ENCODE measurements at regions not wholly inside any gene's neighbourhood (a gene's known extent, or its start where the extent isn't known, plus 50 kb on each side); places are given as distances from the start of the nearest gene placed in this dataset.
A peak's percentile ranks its signal among the peaks of the same experiment; 100 is the strongest.
"Not testable (repeated sequence)": the region's sequence is repeated elsewhere in the genome, so short reads cannot be mapped to it uniquely, and the experiment has no call there.

GRCh38 chr1:30374400-30375070 is 348.9 kb downstream of the MATN1 start:
- DNase-seq, result no peak

GRCh38 chr1:30373471-30374399 is 349.6 kb downstream of the MATN1 start:
- no peak for DNase-seq

GRCh38 chr1:30372792-30373433 is 350.5 kb downstream of the MATN1 start:
- no peak for DNase-seq

GRCh38 chr1:30371888-30372791 is 351.2 kb downstream of the MATN1 start:
- no peak for DNase-seq

- no peak for DNase-seq
Observed at GRCh38 chr1:30371179-30371788, 352.1 kb downstream of the MATN1 start.

- no peak for DNase-seq
Observed at GRCh38 chr1:30368651-30369240, 354.6 kb downstream of the MATN1 start.

- no peak for DNase-seq
Observed at GRCh38 chr1:30366911-30367310, 356.5 kb downstream of the MATN1 start.

- no peak for DNase-seq
Observed at GRCh38 chr1:30366199-30366598, 357.2 kb downstream of the MATN1 start.

- DNase-seq, result no peak
Observed at GRCh38 chr1:30365596-30365995, 357.8 kb downstream of the MATN1 start.

GRCh38 chr1:30363031-30363430 is 360.4 kb downstream of the MATN1 start:
- no peak for DNase-seq

- no peak for DNase-seq
Observed at GRCh38 chr1:30362603-30362990, 360.8 kb downstream of the MATN1 start.

GRCh38 chr1:30361890-30362602 is 361.3 kb downstream of the MATN1 start:
- DNase-seq, result not testable (repeated sequence)

- no peak for DNase-seq
Observed at GRCh38 chr1:30360753-30361152, 362.6 kb downstream of the MATN1 start.

- no peak for DNase-seq
Observed at GRCh38 chr1:30360281-30360680, 363.1 kb downstream of the MATN1 start.

- no peak for DNase-seq
Observed at GRCh38 chr1:30359539-30360220, 363.7 kb downstream of the MATN1 start.

GRCh38 chr1:30358500-30358899 is 364.9 kb downstream of the MATN1 start:
- DNase-seq, result no peak

GRCh38 chr1:30356839-30357238 is 366.5 kb downstream of the MATN1 start:
- no peak for DNase-seq

GRCh38 chr1:30354410-30354809 is 369.0 kb downstream of the MATN1 start:
- no peak for DNase-seq

- DNase-seq, result peak; percentile 13
Observed at GRCh38 chr1:30353637-30354036, 369.7 kb downstream of the MATN1 start.

GRCh38 chr1:30348147-30348546 is 375.2 kb downstream of the MATN1 start:
- DNase-seq, result no peak

Measured in hematopoietic multipotent progenitor cell treated with erythropoietin and hydrocortisone succinate and interleukin-3 and kit ligand, for 4 days (in vitro differentiated cells).